ENCODE measurements at regions not wholly inside any gene's neighbourhood (a gene's known extent, or its start where the extent isn't known, plus 50 kb on each side); places are given as distances from the start of the nearest gene placed in this dataset.

DNA sequence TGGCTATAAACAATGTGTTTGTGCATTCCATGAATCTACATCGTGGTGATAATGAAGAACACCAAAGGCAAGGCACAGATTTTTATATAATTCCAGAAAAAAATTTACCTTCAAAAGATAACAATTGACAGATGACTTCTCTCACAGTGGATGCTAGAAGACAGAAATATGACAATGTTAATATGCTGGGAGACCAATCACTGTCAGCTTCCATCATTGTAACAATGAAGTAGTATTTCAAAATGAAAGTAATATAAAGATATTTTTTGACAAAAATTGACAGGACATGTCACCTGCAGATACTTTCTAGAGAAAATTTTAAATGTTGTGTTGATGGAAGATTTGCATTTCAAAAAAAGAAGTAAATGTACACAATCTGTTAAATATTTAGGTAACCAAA, 1925.9 kb upstream of the LRRTM1 start:
- no peak for TF ChIP-seq ZNF274 (IDR thresholded peaks at IDR 0.05; ENCODE audit: low read depth, low read length)
- no peak for TF ChIP-seq YY1 (IDR thresholded peaks at IDR 0.05; ENCODE audit: insufficient read depth, insufficient read length)
- no peak for TF ChIP-seq SUZ12 (IDR thresholded peaks at IDR 0.05; ENCODE audit: extremely low read depth, insufficient read depth, insufficient read length)

Data from NT2/D1 (cell line).